ENCODE measurements at regions not wholly inside any gene's neighbourhood (a gene's known extent, or its start where the extent isn't known, plus 50 kb on each side); places are given as distances from the start of the nearest gene placed in this dataset.

- no peak overlapping the region for H3K4me3 ChIP-seq (ENCODE audit: low read depth, low read length)
- TF ChIP-seq CTCF (IDR thresholded peaks at IDR 0.05; ENCODE audit: borderline replicate concordance, insufficient read depth, low read depth, low read length): no peak
These were observed 91.0 kb downstream of the UNC5CL start for GRCh38 chr6:40947876-40948526.

GRCh38 chr6:40946738-40947301 is 92.2 kb downstream of the UNC5CL start:
- TF ChIP-seq CTCF (IDR thresholded peaks at IDR 0.05; ENCODE audit: borderline replicate concordance, insufficient read depth, low read depth, low read length): no peak
- no peak overlapping the region for H3K4me3 ChIP-seq (ENCODE audit: low read depth, low read length)

- no peak overlapping the region for H3K4me3 ChIP-seq (ENCODE audit: low read depth, low read length)
- no peak for TF ChIP-seq CTCF (IDR thresholded peaks at IDR 0.05; ENCODE audit: borderline replicate concordance, insufficient read depth, low read depth, low read length)
These were observed 101.5 kb downstream of the UNC5CL start for GRCh38 chr6:40937491-40937890.

GRCh38 chr6:40936818-40937251 is 102.2 kb downstream of the UNC5CL start:
- H3K4me3 ChIP-seq (ENCODE audit: low read depth, low read length): no peak overlapping the region
- TF ChIP-seq CTCF (IDR thresholded peaks at IDR 0.05; ENCODE audit: borderline replicate concordance, insufficient read depth, low read depth, low read length): no peak

- no peak overlapping the region for H3K4me3 ChIP-seq (ENCODE audit: low read depth, low read length)
- TF ChIP-seq CTCF (IDR thresholded peaks at IDR 0.05; ENCODE audit: borderline replicate concordance, insufficient read depth, low read depth, low read length): no peak
These were observed 105.2 kb downstream of the UNC5CL start for GRCh38 chr6:40933864-40934263.

GRCh38 chr6:40932953-40933352 is 106.1 kb downstream of the UNC5CL start:
- TF ChIP-seq CTCF (IDR thresholded peaks at IDR 0.05; ENCODE audit: borderline replicate concordance, insufficient read depth, low read depth, low read length): no peak
- no peak overlapping the region for H3K4me3 ChIP-seq (ENCODE audit: low read depth, low read length)

- no peak for TF ChIP-seq CTCF (IDR thresholded peaks at IDR 0.05; ENCODE audit: borderline replicate concordance, insufficient read depth, low read depth, low read length)
- no peak overlapping the region for H3K4me3 ChIP-seq (ENCODE audit: low read depth, low read length)
These were observed 106.7 kb downstream of the UNC5CL start for GRCh38 chr6:40932366-40932765.

Data from GM12875 (cell line).